ENCODE measurements at regions not wholly inside any gene's neighbourhood (a gene's known extent, or its start where the extent isn't known, plus 50 kb on each side); places are given as distances from the start of the nearest gene placed in this dataset.

- H3K9ac ChIP-seq (ENCODE audit: low read length): no peak overlapping the region
- no peak for ATAC-seq (ENCODE audit: low read depth)
- H3K27me3 ChIP-seq (replicated peaks in 1 of 4; ENCODE audit: control extremely low read depth in 1 of 4, control insufficient read depth in 3 of 4, insufficient read depth in 4 of 4, low read length in 3 of 4): peaks cover 0 to 2% (median 0%) of the 10 kb centered on the region in 4 experiments
- H3K4me1 ChIP-seq (ENCODE audit: control insufficient read depth in 2 of 2, insufficient read depth in 2 of 2, low read length in 2 of 2): no peaks in the 10 kb centered on the region
- WGBS (ENCODE audit: insufficient coverage): 80% methylated on average over 6 of the region's 9 CpGs
- no peaks in the 10 kb centered on the region for H3K79me2 ChIP-seq (ENCODE audit: control insufficient read depth, insufficient read depth, low read length)
- no peak overlapping the region for H3K4me3 ChIP-seq (ENCODE audit: control extremely low read depth in 1 of 5, extremely low read depth in 1 of 5, insufficient read depth in 1 of 5, low read depth in 2 of 5, low read length in 4 of 5)
- no peaks in the 10 kb centered on the region for H4K20me1 ChIP-seq (ENCODE audit: control insufficient read depth, insufficient read depth, low read length, poor library complexity, severe bottlenecking)
- H3K36me3 ChIP-seq (replicated peaks in 1 of 2; ENCODE audit: control extremely low read depth in 1 of 2, control insufficient read depth in 1 of 2, extremely low read depth in 1 of 2, insufficient read depth in 2 of 2, low read length in 1 of 2): no peaks in the 10 kb centered on the region
- intact Hi-C loops (cut with micrococcal nuclease): no loop called here
- no peak overlapping the region for H2AFZ ChIP-seq (ENCODE audit: insufficient read depth, low read depth, low read length, poor library complexity, severe bottlenecking)
- H3K4me2 ChIP-seq (replicated peaks; ENCODE audit: low read depth, low read length, poor library complexity, severe bottlenecking): no peak overlapping the region
- DNase-seq: no peak
- no peaks in the 10 kb centered on the region for H3K9me3 ChIP-seq (ENCODE audit: control extremely low read depth in 1 of 3, control insufficient read depth in 2 of 3, insufficient read depth in 1 of 3, low read length in 2 of 3)
- Mint-ChIP-seq H3K27me3 (peaks cover 36% of the 10 kb centered on the region), H3K9me3 (ENCODE audit: insufficient read depth) (no peaks in the 10 kb centered on the region), H3K4me1 (no peaks in the 10 kb centered on the region), H3K27ac (no peak overlapping the region), H3K4me3 (no peak overlapping the region)
- H3K27ac ChIP-seq (ENCODE audit: low read length in 2 of 2): no peak overlapping the region
- TF ChIP-seq CTCF (IDR thresholded peaks at IDR 0.05) (no peak), EZH2 (IDR thresholded peaks at IDR 0.05; ENCODE audit: borderline replicate concordance, insufficient read depth, low read depth, low read length, poor library complexity, severe bottlenecking) (no peak)
- ChIA-PET POLR2A (no interaction called here), CTCF (no interaction called here)
Observed at GRCh38 chr2:95730813-95731212, 139.0 kb downstream of the TRIM43 start.

GRCh38 chr2:95734976-95735890 lies 143.4 kb downstream of the TRIM43 start:
- no peaks in the 10 kb centered on the region for H4K20me1 ChIP-seq (ENCODE audit: control insufficient read depth, insufficient read depth, low read length, poor library complexity, severe bottlenecking)
- intact Hi-C loops (cut with micrococcal nuclease): no loop called here
- no peak overlapping the region for H3K4me2 ChIP-seq (replicated peaks; ENCODE audit: low read depth, low read length, poor library complexity, severe bottlenecking)
- ChIA-PET POLR2A (no interaction called here), CTCF (no interaction called here)
- H3K79me2 ChIP-seq (ENCODE audit: control insufficient read depth, insufficient read depth, low read length): no peaks in the 10 kb centered on the region
- no peak overlapping the region for H3K9ac ChIP-seq (ENCODE audit: low read length)
- TF ChIP-seq CTCF (IDR thresholded peaks at IDR 0.05): no peak
- TF ChIP-seq EZH2 (IDR thresholded peaks at IDR 0.05; ENCODE audit: borderline replicate concordance, insufficient read depth, low read depth, low read length, poor library complexity, severe bottlenecking): no peak
- H3K9me3 ChIP-seq (ENCODE audit: control extremely low read depth in 1 of 3, control insufficient read depth in 2 of 3, insufficient read depth in 1 of 3, low read length in 2 of 3): no peaks in the 10 kb centered on the region
- H3K27me3 Mint-ChIP-seq: peaks cover 42% of the 10 kb centered on the region
- H2AFZ ChIP-seq (ENCODE audit: insufficient read depth, low read depth, low read length, poor library complexity, severe bottlenecking): no peak overlapping the region
- ATAC-seq (ENCODE audit: low read depth): no peak
- no peaks in the 10 kb centered on the region for H3K4me1 ChIP-seq (ENCODE audit: control insufficient read depth in 2 of 2, insufficient read depth in 2 of 2, low read length in 2 of 2)
- no peaks in the 10 kb centered on the region for H3K36me3 ChIP-seq (replicated peaks in 1 of 2; ENCODE audit: control extremely low read depth in 1 of 2, control insufficient read depth in 1 of 2, extremely low read depth in 1 of 2, insufficient read depth in 2 of 2, low read length in 1 of 2)
- peaks cover 0 to 2% (median 0%) of the 10 kb centered on the region in 4 experiments for H3K27me3 ChIP-seq (replicated peaks in 1 of 4; ENCODE audit: control extremely low read depth in 1 of 4, control insufficient read depth in 3 of 4, insufficient read depth in 4 of 4, low read length in 3 of 4)
- H3K4me3 ChIP-seq (ENCODE audit: control extremely low read depth in 1 of 5, extremely low read depth in 1 of 5, insufficient read depth in 1 of 5, low read depth in 2 of 5, low read length in 4 of 5): no peak overlapping the region
- H3K27ac Mint-ChIP-seq: no peak overlapping the region
- no peak overlapping the region for H3K27ac ChIP-seq (ENCODE audit: low read length in 2 of 2)
- DNase-seq: no peak
- no peaks in the 10 kb centered on the region for H3K4me1 Mint-ChIP-seq
- H3K4me3 Mint-ChIP-seq: no peak overlapping the region
- no peaks in the 10 kb centered on the region for H3K9me3 Mint-ChIP-seq (ENCODE audit: insufficient read depth)
- 85% methylated on average over 2 of the region's 8 CpGs for WGBS (ENCODE audit: insufficient coverage)
